Esophagus muscularis mucosa (tissue), 4 donors: ENCODE measurements at regions not wholly inside any gene's neighbourhood (a gene's known extent, or its start where the extent isn't known, plus 50 kb on each side); places are given as distances from the start of the nearest gene placed in this dataset.

Source experiments
- DNase-seq: peaks from one replicate; pipeline ENCODE4 v3.0.0-alpha.2; 2017; ENCODE audit errors: extremely low spot score
- H3K27ac ChIP-seq, 4 donors: fragments of 200-600 bp; sonication (generic); replicated peaks in 1 of 4; 1 replicate in 3 of 4; 2 replicates in 1 of 4; pipeline ENCODE4 v1.5.1; 2016 to 2019; ENCODE audit warnings: mild to moderate bottlenecking in 1 of 4
- H3K27me3 ChIP-seq, 4 donors: fragments of 200-600 bp; sonication (generic); one replicate each; pipeline versions ENCODE4 v1.5.1 to v1.6.0; 2016 to 2019
- H3K36me3 ChIP-seq, 4 donors: fragments of 200-600 bp; sonication (generic); one replicate each; pipeline ENCODE4 v1.5.1; 2016 to 2019
- H3K4me1 ChIP-seq, 4 donors: fragments of 200-600 bp; sonication (generic); one replicate each; pipeline ENCODE4 v1.5.1; 2016 to 2019
- H3K4me3 ChIP-seq, 4 donors: fragments of 200-600 bp; sonication (generic); 1 replicate in 2 of 4; 2 replicates in 2 of 4; pipeline ENCODE4 v1.5.1; 2016 to 2019; ENCODE audit warnings: mild to moderate bottlenecking in 4 of 4, moderate library complexity in 1 of 4
- H3K9me3 ChIP-seq, 4 donors: fragments of 200-600 bp; sonication (generic); 1 replicate in 3 of 4; 2 replicates in 1 of 4; pipeline ENCODE4 v1.5.1; 2016 to 2019
- EP300 ChIP-seq: sonication (generic); formaldehyde crosslinking; IDR thresholded peaks from one replicate; pipeline ENCODE4 v1.6.1; 2017; ENCODE audit warnings: antibody characterized with exemption
- POLR2A ChIP-seq: fragments of 450-650 bp; IDR thresholded peaks from one replicate; pipeline ENCODE4 v1.6.1; 2017; ENCODE audit warnings: antibody characterized with exemption, moderate library complexity, mild to moderate bottlenecking, low read depth
- POLR2AphosphoS5 ChIP-seq, 2 donors: sonication (generic); formaldehyde crosslinking; IDR thresholded peaks; one replicate each; pipeline ENCODE4 v1.6.1; 2017; ENCODE audit warnings: antibody characterized with exemption in 2 of 2
- WGBS: methylation state at CpG from one replicate; pipeline ENCODE4 v1.1.5; 2018; 5-methylcytosine and 5-hydroxymethylcytosine counted together
- intact Hi-C: fragments of 100-400 bp; cut with DNase I; formaldehyde crosslinking; loops from one replicate; pipeline ENCODE4 v1.15.1; 2023
- TF ChIP-seq, protein P1 (sequence below), 3 experiments: fragments of 200-600 bp in 2 of 3; fragments of 450-650 bp in 1 of 3; sonication (generic) in 2 of 3; IDR thresholded peaks; one replicate each; pipeline ENCODE4 v1.5.1; 2017 to 2019; ENCODE audit warnings: antibody characterized with exemption in 3 of 3, mild to moderate bottlenecking in 2 of 3, moderate library complexity in 1 of 3

DNA sequence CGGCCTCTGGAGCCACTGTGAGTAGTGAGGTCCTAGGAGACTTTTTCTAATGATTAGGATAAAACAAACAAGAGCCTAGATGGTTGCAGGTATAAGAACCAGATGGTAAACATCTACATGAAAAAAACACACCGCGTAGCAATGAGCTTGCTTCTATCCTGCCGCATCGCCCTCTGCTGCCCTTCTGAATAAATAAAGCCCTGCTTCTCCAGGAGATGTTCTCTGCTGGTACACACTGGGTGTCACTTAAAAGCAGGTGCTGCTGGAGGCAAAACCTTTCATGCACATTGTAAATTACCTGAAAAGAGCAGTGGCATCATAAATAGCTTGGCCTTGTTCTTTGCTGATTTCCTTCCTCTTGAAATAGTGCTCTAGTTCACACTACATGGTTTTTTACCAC, 164.4 kb upstream of the TOPAZ1 start:
- DNase-seq, result peak; percentile 86
- 56% methylated on average over 5 of the region's 5 CpGs for WGBS
- Histone ChIP-seq H3K4me3 (no peak overlapping the region), H3K36me3 (no peaks in the 10 kb centered on the region), H3K9me3 (no peaks in the 10 kb centered on the region), H3K4me1 (no peaks in the 10 kb centered on the region), H3K27ac (no peak overlapping the region), H3K27me3 (peaks cover 0 to 34% (median 0%) of the 10 kb centered on the region in 4 donors)
- TF ChIP-seq, protein P1, sequence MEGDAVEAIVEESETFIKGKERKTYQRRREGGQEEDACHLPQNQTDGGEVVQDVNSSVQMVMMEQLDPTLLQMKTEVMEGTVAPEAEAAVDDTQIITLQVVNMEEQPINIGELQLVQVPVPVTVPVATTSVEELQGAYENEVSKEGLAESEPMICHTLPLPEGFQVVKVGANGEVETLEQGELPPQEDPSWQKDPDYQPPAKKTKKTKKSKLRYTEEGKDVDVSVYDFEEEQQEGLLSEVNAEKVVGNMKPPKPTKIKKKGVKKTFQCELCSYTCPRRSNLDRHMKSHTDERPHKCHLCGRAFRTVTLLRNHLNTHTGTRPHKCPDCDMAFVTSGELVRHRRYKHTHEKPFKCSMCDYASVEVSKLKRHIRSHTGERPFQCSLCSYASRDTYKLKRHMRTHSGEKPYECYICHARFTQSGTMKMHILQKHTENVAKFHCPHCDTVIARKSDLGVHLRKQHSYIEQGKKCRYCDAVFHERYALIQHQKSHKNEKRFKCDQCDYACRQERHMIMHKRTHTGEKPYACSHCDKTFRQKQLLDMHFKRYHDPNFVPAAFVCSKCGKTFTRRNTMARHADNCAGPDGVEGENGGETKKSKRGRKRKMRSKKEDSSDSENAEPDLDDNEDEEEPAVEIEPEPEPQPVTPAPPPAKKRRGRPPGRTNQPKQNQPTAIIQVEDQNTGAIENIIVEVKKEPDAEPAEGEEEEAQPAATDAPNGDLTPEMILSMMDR (IDR thresholded peaks at IDR 0.05), result no peak
- TF ChIP-seq POLR2A, result no peak
- TF ChIP-seq EP300, result no peak
- intact Hi-C loops, result no loop called here

- DNase-seq, result peak; percentile 70
- intact Hi-C loops, result no loop called here
- no peaks in the 10 kb centered on the region for H3K36me3 ChIP-seq
- 100% methylated on average over 2 of the region's 7 CpGs for WGBS
- H3K9me3 ChIP-seq, result no peaks in the 10 kb centered on the region
- H3K4me1 ChIP-seq, result no peaks in the 10 kb centered on the region
- peaks cover 0 to 24% (median 0%) of the 10 kb centered on the region in 4 donors for H3K27me3 ChIP-seq
- no peak for TF ChIP-seq POLR2A
- no peak for TF ChIP-seq POLR2AphosphoS5 (IDR thresholded peaks at IDR 0.05)
- TF ChIP-seq, protein P1 (IDR thresholded peaks at IDR 0.05), result no peak
- TF ChIP-seq EP300, result no peak
- H3K4me3 ChIP-seq, result no peak overlapping the region
- no peak overlapping the region for H3K27ac ChIP-seq
These were observed 162.8 kb upstream of the TOPAZ1 start for GRCh38 chr3:44078863-44079262.

DNA sequence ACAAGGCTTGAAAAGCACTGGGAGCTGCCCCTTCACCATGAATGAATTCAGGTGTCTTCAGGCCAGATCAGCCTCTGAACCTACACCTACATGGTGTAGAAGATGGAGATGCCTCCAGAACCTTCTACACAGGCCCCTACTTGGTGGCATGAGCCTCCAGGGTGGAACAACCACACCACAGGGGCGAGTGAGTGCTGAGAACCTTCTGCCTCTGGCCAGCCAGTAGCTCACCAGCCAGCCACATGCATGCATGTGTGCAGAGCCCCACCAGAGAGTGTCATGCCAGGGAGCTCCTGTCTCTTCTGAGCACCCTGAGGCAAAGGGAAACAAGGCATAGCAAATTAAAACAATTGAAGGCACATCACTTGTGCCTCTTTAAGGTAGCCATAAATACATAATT, 161.8 kb upstream of the TOPAZ1 start:
- WGBS, result no CpG with 5 or more reads among the region's 1 CpG
- peak; percentile 77 for DNase-seq
- intact Hi-C loops, result no loop called here
- Histone ChIP-seq H3K27me3 (peaks cover 0 to 16% (median 0%) of the 10 kb centered on the region in 4 donors), H3K4me1 (no peaks in the 10 kb centered on the region), H3K4me3 (no peak overlapping the region), H3K9me3 (no peaks in the 10 kb centered on the region), H3K27ac (no peak overlapping the region), H3K36me3 (no peaks in the 10 kb centered on the region)
- TF ChIP-seq EP300, result no peak
- TF ChIP-seq POLR2A, result no peak
- no peak for TF ChIP-seq POLR2AphosphoS5 (IDR thresholded peaks at IDR 0.05)
- TF ChIP-seq, protein P1 (IDR thresholded peaks at IDR 0.05), result no peak

DNA sequence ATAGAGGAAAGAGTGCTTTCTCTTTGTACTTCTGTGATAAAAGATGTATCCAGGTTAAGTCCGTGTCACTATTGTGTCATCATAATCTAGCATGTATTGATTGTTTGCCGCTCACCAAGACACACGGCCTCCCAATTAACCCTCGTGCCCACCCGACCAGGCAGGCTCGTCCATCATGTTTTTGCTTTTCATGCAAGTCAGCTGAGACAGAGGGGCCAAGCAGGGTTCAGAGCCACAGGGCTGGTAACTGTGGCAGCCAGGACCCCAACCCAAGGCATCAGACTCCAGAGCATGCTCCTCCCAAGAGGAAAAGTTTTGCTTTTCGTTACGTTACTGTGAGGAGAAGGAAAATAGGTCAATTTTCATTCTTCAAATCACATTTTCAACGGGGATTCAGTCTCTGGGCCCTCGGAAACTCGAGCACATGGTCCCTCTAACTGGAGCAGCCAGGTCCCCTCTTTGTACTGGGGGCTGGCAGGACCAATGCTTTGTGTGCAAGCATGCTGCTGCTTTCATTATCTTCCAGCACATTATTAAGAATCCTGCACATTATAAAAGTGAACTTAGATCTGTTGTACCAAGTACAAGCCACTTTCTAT, 161.1 kb upstream of the TOPAZ1 start:
- WGBS, result 69% methylated on average over 11 of the region's 11 CpGs
- peak; percentile 77 for DNase-seq
- intact Hi-C loops, result no loop called here
- TF ChIP-seq, protein P1 (IDR thresholded peaks at IDR 0.05), result no peak
- TF ChIP-seq EP300 (no peak), POLR2AphosphoS5 (IDR thresholded peaks at IDR 0.05) (no peak), POLR2A (no peak)
- H3K9me3 ChIP-seq, result no peaks in the 10 kb centered on the region
- H3K27ac ChIP-seq, result no peak overlapping the region
- H3K4me1 ChIP-seq, result no peaks in the 10 kb centered on the region
- H3K36me3 ChIP-seq, result no peaks in the 10 kb centered on the region
- no peak overlapping the region for H3K4me3 ChIP-seq
- H3K27me3 ChIP-seq, result peaks cover 0 to 11% (median 0%) of the 10 kb centered on the region in 4 donors

DNA sequence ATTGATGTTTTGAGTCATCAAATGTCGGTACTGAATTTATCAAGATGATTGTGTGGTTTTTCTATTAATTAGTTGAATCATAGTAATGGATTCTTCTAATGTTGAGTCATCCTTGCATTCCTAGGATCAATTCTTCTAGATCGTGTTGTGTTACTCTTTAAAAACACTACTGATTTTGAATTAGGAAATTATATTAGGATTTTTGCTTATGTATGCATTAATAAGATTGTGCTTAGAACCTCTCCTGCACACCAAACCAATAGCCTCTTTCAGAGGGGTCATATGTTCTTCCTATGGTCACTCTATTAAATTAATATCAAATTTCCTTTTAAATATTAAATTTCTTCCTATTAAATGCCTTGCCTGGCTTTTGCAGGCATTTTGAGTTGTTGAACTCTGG, 151.7 kb upstream of the TOPAZ1 start:
- no peaks in the 10 kb centered on the region for H3K27me3 ChIP-seq
- no peak for TF ChIP-seq EP300
- TF ChIP-seq, protein P1 (IDR thresholded peaks at IDR 0.05), result no peak
- TF ChIP-seq POLR2AphosphoS5 (IDR thresholded peaks at IDR 0.05), result no peak
- TF ChIP-seq POLR2A, result no peak
- intact Hi-C loops, result no loop called here
- no peaks in the 10 kb centered on the region for H3K36me3 ChIP-seq
- no peaks in the 10 kb centered on the region for H3K4me1 ChIP-seq
- WGBS, result 76% methylated on average over 2 of the region's 2 CpGs
- H3K9me3 ChIP-seq, result no peaks in the 10 kb centered on the region
- H3K27ac ChIP-seq, result no peak overlapping the region
- no peak overlapping the region for H3K4me3 ChIP-seq
- DNase-seq, result no peak
